ENCODE measurements at regions not wholly inside any gene's neighbourhood (a gene's known extent, or its start where the extent isn't known, plus 50 kb on each side); places are given as distances from the start of the nearest gene placed in this dataset.

DNA sequence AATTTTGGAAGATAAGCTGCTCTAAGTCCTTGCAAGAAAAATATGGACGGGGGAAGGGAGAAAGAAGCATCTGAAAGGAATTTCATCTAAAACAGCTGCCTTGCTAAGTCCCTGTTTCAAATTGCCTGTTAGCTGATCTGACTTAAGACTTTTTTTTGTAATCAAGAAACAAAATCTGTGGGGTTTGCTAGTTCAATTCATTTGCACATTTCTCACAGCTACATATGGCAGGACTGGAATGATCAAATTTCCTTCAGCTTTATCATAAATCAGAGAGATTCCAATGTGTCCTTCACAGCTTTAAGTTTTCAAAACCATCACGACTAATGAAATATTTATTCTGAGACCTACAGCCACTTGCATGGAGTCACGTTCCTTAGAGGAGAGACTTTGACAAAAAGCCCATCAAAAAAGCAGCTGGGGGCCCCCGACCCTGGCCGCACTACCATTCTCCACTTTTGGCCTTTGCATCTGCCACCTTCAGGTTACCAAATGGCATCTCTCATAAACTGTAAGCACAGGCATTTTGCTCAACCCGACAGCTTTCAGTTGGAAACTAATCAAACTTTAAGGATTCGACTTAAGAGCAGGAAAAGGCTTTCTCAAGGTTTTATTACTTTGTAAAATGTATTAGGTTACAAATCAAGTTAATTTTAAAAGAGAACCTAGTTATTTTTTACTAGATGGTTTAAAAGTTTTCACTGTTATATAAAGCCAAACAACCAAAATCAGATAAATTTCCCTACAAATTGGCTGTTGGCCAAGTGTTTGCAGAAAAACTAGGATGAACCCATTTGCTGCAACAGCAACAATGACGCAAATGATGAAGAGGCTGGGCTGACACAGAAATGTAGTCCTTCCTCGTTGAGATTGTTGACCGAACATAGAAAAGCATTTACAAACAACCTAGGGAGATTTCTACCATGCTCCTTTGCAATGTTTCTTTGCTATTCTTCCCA lies 100.4 kb upstream of the RND3 start:
- TF ChIP-seq, protein P1, sequence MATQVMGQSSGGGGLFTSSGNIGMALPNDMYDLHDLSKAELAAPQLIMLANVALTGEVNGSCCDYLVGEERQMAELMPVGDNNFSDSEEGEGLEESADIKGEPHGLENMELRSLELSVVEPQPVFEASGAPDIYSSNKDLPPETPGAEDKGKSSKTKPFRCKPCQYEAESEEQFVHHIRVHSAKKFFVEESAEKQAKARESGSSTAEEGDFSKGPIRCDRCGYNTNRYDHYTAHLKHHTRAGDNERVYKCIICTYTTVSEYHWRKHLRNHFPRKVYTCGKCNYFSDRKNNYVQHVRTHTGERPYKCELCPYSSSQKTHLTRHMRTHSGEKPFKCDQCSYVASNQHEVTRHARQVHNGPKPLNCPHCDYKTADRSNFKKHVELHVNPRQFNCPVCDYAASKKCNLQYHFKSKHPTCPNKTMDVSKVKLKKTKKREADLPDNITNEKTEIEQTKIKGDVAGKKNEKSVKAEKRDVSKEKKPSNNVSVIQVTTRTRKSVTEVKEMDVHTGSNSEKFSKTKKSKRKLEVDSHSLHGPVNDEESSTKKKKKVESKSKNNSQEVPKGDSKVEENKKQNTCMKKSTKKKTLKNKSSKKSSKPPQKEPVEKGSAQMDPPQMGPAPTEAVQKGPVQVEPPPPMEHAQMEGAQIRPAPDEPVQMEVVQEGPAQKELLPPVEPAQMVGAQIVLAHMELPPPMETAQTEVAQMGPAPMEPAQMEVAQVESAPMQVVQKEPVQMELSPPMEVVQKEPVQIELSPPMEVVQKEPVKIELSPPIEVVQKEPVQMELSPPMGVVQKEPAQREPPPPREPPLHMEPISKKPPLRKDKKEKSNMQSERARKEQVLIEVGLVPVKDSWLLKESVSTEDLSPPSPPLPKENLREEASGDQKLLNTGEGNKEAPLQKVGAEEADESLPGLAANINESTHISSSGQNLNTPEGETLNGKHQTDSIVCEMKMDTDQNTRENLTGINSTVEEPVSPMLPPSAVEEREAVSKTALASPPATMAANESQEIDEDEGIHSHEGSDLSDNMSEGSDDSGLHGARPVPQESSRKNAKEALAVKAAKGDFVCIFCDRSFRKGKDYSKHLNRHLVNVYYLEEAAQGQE (IDR thresholded peaks at IDR 0.05; ENCODE audit: insufficient read depth in 1 of 2, low read depth in 2 of 2, low read length in 2 of 2) = no peak
- TF ChIP-seq POLR2AphosphoS5 (IDR thresholded peaks at IDR 0.05; ENCODE audit: low read depth, low read length) (no peak), TAF1 (IDR thresholded peaks at IDR 0.05; ENCODE audit: borderline replicate concordance, insufficient read depth, low read length) (no peak)

All from PFSK-1 (cell line).